Hepatocyte (in vitro differentiated cells): ENCODE measurements at regions not wholly inside any gene's neighbourhood (a gene's known extent, or its start where the extent isn't known, plus 50 kb on each side); places are given as distances from the start of the nearest gene placed in this dataset.

ENCODE experiments used
- CTCF ChIP-seq: fragments of 200-600 bp; sonication (generic); IDR thresholded peaks from 2 replicates; pipeline ENCODE4 v1.5.1; 2016; ENCODE audit warnings: antibody characterized with exemption, mild to moderate bottlenecking; ENCODE audit not compliant: poor library complexity
- EZH2phosphoT487 ChIP-seq: fragments of 200-600 bp; sonication (generic); IDR thresholded peaks from one replicate; pipeline ENCODE4 v1.6.1; 2018; ENCODE audit warnings: antibody characterized with exemption, mild to moderate bottlenecking, low read depth, moderate library complexity; ENCODE audit not compliant: unreplicated experiment, severe bottlenecking

DNA sequence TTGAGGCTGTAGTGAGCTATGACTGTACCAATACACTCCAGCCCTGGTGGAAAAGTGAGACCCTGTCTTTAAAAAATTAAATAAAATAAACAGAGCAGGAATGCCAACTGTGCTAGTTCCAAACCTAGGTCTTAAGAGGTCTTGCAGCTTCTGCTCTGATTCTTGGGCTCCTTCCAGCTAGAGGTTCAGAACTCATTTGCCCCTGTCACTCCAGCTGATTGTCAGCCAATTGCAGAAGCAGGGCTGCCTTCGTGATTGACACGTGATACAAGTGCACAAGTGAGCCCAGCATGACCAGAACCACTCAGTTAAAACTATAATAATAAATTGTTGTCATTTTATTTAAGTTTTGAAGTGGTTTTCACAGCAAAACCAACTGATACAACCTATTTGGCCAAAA is 298.4 kb downstream of the USP25 start:
- no peak for TF ChIP-seq CTCF
- no peak for TF ChIP-seq EZH2phosphoT487
